ENCODE measurements at regions not wholly inside any gene's neighbourhood (a gene's known extent, or its start where the extent isn't known, plus 50 kb on each side); places are given as distances from the start of the nearest gene placed in this dataset.

- TF ChIP-seq GABPA (IDR thresholded peaks at IDR 0.05; ENCODE audit: low read depth) (no peak), CTCF (IDR thresholded peaks at IDR 0.05; ENCODE audit: insufficient read depth, low read length) (no peak), REST (IDR thresholded peaks at IDR 0.05; ENCODE audit: insufficient replicate concordance, low read depth) (no peak), POLR2AphosphoS5 (IDR thresholded peaks at IDR 0.05; ENCODE audit: low read depth) (no peak)
Observed at GRCh38 chr2:139465789-139466188, 685.6 kb upstream of the NXPH2 start.
